HCT116 (cell line): ENCODE measurements at regions not wholly inside any gene's neighbourhood (a gene's known extent, or its start where the extent isn't known, plus 50 kb on each side); places are given as distances from the start of the nearest gene placed in this dataset.

ENCODE experiments used
- ATAC-seq: fragments of 200-7000 bp; cut with Tn5 transposase; 2 replicates; pipeline ENCODE4 v1.9.1; 2020; ENCODE audit warnings: mild to moderate bottlenecking, moderate library complexity
- BruUV-seq: library from RNA; stranded (reverse); fragments of 400-500 nt; replicated peaks from 2 replicates; lab custom pipeline; 2021; lab: Mats Ljungman, UMichigan
- CTCF ChIA-PET: fragments of 300-600 bp; sonication (Branson Sonifier 250); formaldehyde crosslinking; loops from one replicate; lab custom pipeline; 2021; ENCODE audit warnings: antibody characterized with exemption; lab: Charles Lee
- POLR2A ChIA-PET: fragments of 300-600, 350-600 bp; sonication (Branson Sonifier 250); formaldehyde crosslinking; loops from one replicate; lab custom pipeline; 2021; ENCODE audit warnings: antibody characterized with exemption; lab: Charles Lee
- RAD21 ChIA-PET, 2 experiments: fragments of 300-600 bp; sonication (Branson Sonifier 250); formaldehyde crosslinking; loops; one replicate each; lab custom pipeline; 2023; ENCODE audit warnings: low total read pairs in 2 of 2; ENCODE audit not compliant: uncharacterized antibody in 2 of 2, unreplicated experiment in 2 of 2, low non-redundant PET in 1 of 2; lab: Charles Lee
- DNase-seq: peaks from one replicate; pipeline ENCODE4 v3.0.0-alpha.2; 2010; ENCODE audit warnings: low read depth, low spot score
- H2AFZ ChIP-seq: fragments of 200-600 bp; shearing (Covaris generic), sonication (generic); 2 replicates; pipeline ENCODE4 v1.6.1; 2017; ENCODE audit warnings: low read depth, mixed run types, mixed read lengths, antibody characterized with exemption, low read length; ENCODE audit not compliant: poor library complexity, severe bottlenecking
- H3K27ac ChIP-seq: 2 replicates; pipeline ENCODE4 v1.5.1; 2012; ENCODE audit warnings: low read depth, low read length
- H3K27me3 ChIP-seq: fragments of 200-600 bp; sonication (generic); 2 replicates; pipeline ENCODE4 v1.6.1; 2016; ENCODE audit warnings: mixed run types, low read length, mixed read lengths; ENCODE audit not compliant: insufficient read depth
- H3K36me3 ChIP-seq, 2 experiments: fragments of 200-500 bp in 1 of 2; fragments of 200-600 bp in 1 of 2; sonication (Bioruptor generic) in 1 of 2; sonication (generic) in 1 of 2; 2 replicates each; pipeline versions ENCODE4 v1.5.1 to v1.6.1; 2014 to 2016; ENCODE audit warnings: low read length in 2 of 2, inconsistent platforms in 1 of 2, mixed read lengths in 1 of 2, mixed run types in 1 of 2; ENCODE audit not compliant: insufficient read depth in 2 of 2, control insufficient read depth in 1 of 2
- H3K4me1 ChIP-seq, 2 experiments: fragments of 200-600 bp in 1 of 2; sonication (generic) in 1 of 2; 2 replicates each; pipeline versions ENCODE4 v1.5.1 to v1.6.1; 2012 to 2017; ENCODE audit warnings: low read length in 2 of 2, inconsistent platforms in 1 of 2, mild to moderate bottlenecking in 1 of 2, mixed read lengths in 1 of 2, mixed run types in 1 of 2, moderate library complexity in 1 of 2; ENCODE audit not compliant: insufficient read depth in 2 of 2, control insufficient read depth in 1 of 2
- H3K4me2 ChIP-seq: fragments of 200-600 bp; sonication (generic); 2 replicates; pipeline ENCODE4 v1.6.1; 2017; ENCODE audit warnings: mixed run types, low read length, mixed read lengths
- H3K4me3 ChIP-seq, 2 experiments: fragments of 200-600 bp in 1 of 2; sonication (generic) in 1 of 2; replicated peaks in 1 of 2; 2 replicates each; pipeline ENCODE4 v1.5.1; 2011 to 2016; ENCODE audit warnings: low read length in 2 of 2, control low read depth in 1 of 2, low read depth in 1 of 2, mild to moderate bottlenecking in 1 of 2, mixed read lengths in 1 of 2, mixed run types in 1 of 2
- H3K79me2 ChIP-seq: fragments of 200-600 bp; sonication (generic); 2 replicates; pipeline ENCODE4 v1.6.1; 2017; ENCODE audit warnings: mild to moderate bottlenecking, mixed run types, low read length, moderate library complexity, mixed read lengths; ENCODE audit not compliant: insufficient read depth
- H3K9ac ChIP-seq: fragments of 200-600 bp; sonication (generic); 2 replicates; pipeline ENCODE4 v1.6.1; 2016; ENCODE audit warnings: low read length, mixed read lengths
- H3K9me2 ChIP-seq: fragments of 200-600 bp; sonication (generic), shearing (Covaris generic); 2 replicates; pipeline ENCODE4 v1.6.1; 2017; ENCODE audit warnings: mixed run types, mild to moderate bottlenecking, moderate library complexity; ENCODE audit not compliant: insufficient read depth
- H3K9me3 ChIP-seq, 2 experiments: fragments of 200-500 bp in 1 of 2; fragments of 200-600 bp in 1 of 2; sonication (Bioruptor generic) in 1 of 2; sonication (generic) in 1 of 2; 2 replicates each; pipeline ENCODE4 v1.6.1; 2014 to 2017; ENCODE audit warnings: low read length in 2 of 2, mixed read lengths in 2 of 2, inconsistent platforms in 1 of 2, low read depth in 1 of 2, mild to moderate bottlenecking in 1 of 2, mixed run types in 1 of 2, moderate library complexity in 1 of 2; ENCODE audit not compliant: control insufficient read depth in 1 of 2, insufficient read depth in 1 of 2
- H4K20me1 ChIP-seq: fragments of 200-600 bp; sonication (generic), shearing (Covaris generic); 2 replicates; pipeline ENCODE4 v1.6.1; 2017; ENCODE audit warnings: mixed run types, mild to moderate bottlenecking, moderate library complexity; ENCODE audit not compliant: insufficient read depth
- CBX3 ChIP-seq: IDR thresholded peaks from 2 replicates; pipeline ENCODE4 v1.6.1; 2012; ENCODE audit warnings: low read depth
- CEBPB ChIP-seq: IDR thresholded peaks from 2 replicates; pipeline ENCODE4 v1.6.1; 2012; ENCODE audit warnings: low read depth
- ELF1 ChIP-seq: IDR thresholded peaks from 2 replicates; pipeline ENCODE4 v1.6.1; 2012; ENCODE audit warnings: low read depth, borderline replicate concordance
- EZH2 ChIP-seq: fragments of 200-600 bp; sonication (generic); IDR thresholded peaks from 2 replicates; pipeline ENCODE4 v1.6.1; 2017; ENCODE audit warnings: antibody characterized with exemption, mixed run types
- FOSL1 ChIP-seq: IDR thresholded peaks from 2 replicates; pipeline ENCODE4 v1.6.1; 2012; ENCODE audit warnings: low read depth
- JUND ChIP-seq: IDR thresholded peaks from 2 replicates; pipeline ENCODE4 v1.6.1; 2012
- MAX ChIP-seq: IDR thresholded peaks from 2 replicates; pipeline ENCODE4 v1.6.1; 2012
- POLR2AphosphoS5 ChIP-seq: IDR thresholded peaks from 2 replicates; pipeline ENCODE4 v1.6.1; 2011; ENCODE audit warnings: mild to moderate bottlenecking, low read depth, low read length, moderate library complexity
- SIN3A ChIP-seq: IDR thresholded peaks from 2 replicates; pipeline ENCODE4 v1.6.1; 2012; ENCODE audit warnings: low read depth
- SP1 ChIP-seq: IDR thresholded peaks from 2 replicates; pipeline ENCODE4 v1.6.1; 2012; ENCODE audit warnings: low read depth
- ZFX ChIP-seq: fragments of 450-650 bp; IDR thresholded peaks from 2 replicates; pipeline ENCODE4 v1.6.1; 2017
- intact Hi-C: fragments of 100-400 bp; cut with micrococcal nuclease; formaldehyde crosslinking; loops from 2 replicates; pipeline ENCODE4 v1.10.0; 2022
- TF ChIP-seq, protein P1 (sequence below): IDR thresholded peaks from 2 replicates; pipeline ENCODE4 v1.6.1; 2012; ENCODE audit warnings: low read depth

- no peak for ATAC-seq
Measured at GRCh38 chr10:2963889-2964631, 103.3 kb upstream of the PFKP start.

GRCh38 chr10:2962194-2962593, 105.2 kb upstream of the PFKP start:
- peaks cover 5% of the 10 kb centered on the region for H3K27me3 ChIP-seq
- H3K4me3 ChIP-seq = no peak overlapping the region
- no peaks in the 10 kb centered on the region for H3K36me3 ChIP-seq
- no peaks in the 10 kb centered on the region for H4K20me1 ChIP-seq
- H3K9ac ChIP-seq = no peak overlapping the region
- no peaks in the 10 kb centered on the region for H3K79me2 ChIP-seq
- no peaks in the 10 kb centered on the region for H3K4me1 ChIP-seq
- BruUV-seq = no TSS peak
- intact Hi-C loops = no loop called here
- H3K4me2 ChIP-seq = no peak overlapping the region
- ChIA-PET POLR2A (no interaction called here), CTCF (no interaction called here), RAD21 (no interaction called here)
- H3K27ac ChIP-seq = no peak overlapping the region
- no peaks in the 10 kb centered on the region for H3K9me3 ChIP-seq
- TF ChIP-seq, protein P1, sequence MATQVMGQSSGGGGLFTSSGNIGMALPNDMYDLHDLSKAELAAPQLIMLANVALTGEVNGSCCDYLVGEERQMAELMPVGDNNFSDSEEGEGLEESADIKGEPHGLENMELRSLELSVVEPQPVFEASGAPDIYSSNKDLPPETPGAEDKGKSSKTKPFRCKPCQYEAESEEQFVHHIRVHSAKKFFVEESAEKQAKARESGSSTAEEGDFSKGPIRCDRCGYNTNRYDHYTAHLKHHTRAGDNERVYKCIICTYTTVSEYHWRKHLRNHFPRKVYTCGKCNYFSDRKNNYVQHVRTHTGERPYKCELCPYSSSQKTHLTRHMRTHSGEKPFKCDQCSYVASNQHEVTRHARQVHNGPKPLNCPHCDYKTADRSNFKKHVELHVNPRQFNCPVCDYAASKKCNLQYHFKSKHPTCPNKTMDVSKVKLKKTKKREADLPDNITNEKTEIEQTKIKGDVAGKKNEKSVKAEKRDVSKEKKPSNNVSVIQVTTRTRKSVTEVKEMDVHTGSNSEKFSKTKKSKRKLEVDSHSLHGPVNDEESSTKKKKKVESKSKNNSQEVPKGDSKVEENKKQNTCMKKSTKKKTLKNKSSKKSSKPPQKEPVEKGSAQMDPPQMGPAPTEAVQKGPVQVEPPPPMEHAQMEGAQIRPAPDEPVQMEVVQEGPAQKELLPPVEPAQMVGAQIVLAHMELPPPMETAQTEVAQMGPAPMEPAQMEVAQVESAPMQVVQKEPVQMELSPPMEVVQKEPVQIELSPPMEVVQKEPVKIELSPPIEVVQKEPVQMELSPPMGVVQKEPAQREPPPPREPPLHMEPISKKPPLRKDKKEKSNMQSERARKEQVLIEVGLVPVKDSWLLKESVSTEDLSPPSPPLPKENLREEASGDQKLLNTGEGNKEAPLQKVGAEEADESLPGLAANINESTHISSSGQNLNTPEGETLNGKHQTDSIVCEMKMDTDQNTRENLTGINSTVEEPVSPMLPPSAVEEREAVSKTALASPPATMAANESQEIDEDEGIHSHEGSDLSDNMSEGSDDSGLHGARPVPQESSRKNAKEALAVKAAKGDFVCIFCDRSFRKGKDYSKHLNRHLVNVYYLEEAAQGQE = no peak
- TF ChIP-seq POLR2AphosphoS5 (no peak), SIN3A (no peak), CBX3 (no peak), ELF1 (no peak), FOSL1 (no peak)
- no peak for DNase-seq
- no peak overlapping the region for H2AFZ ChIP-seq
- no peak for ATAC-seq
- no peaks in the 10 kb centered on the region for H3K9me2 ChIP-seq

More at GRCh38 chr10:2963889-2964631, 103.3 kb upstream of the PFKP start:
- Histone ChIP-seq H3K79me2 (no peaks in the 10 kb centered on the region), H3K9me3 (no peaks in the 10 kb centered on the region), H3K9me2 (no peaks in the 10 kb centered on the region), H3K4me1 (no peaks in the 10 kb centered on the region), H3K27me3 (peaks cover 7% of the 10 kb centered on the region), H4K20me1 (no peaks in the 10 kb centered on the region), H3K4me3 (no peak overlapping the region), H3K4me2 (no peak overlapping the region), H3K9ac (no peak overlapping the region), H3K36me3 (no peaks in the 10 kb centered on the region), H3K27ac (no peak overlapping the region), H2AFZ (no peak overlapping the region)
- CTCF ChIA-PET = no interaction called here
- RAD21 ChIA-PET = no interaction called here
- TF ChIP-seq EZH2 (no peak), JUND (no peak), MAX (no peak), ZFX (no peak), CEBPB (no peak), FOSL1 (no peak), SP1 (no peak)
- intact Hi-C loops = no loop called here
- BruUV-seq = no TSS peak
- POLR2A ChIA-PET = no interaction called here
- no peak for DNase-seq
